Glutamatergic neuron (in vitro differentiated cells): ENCODE measurements at regions not wholly inside any gene's neighbourhood (a gene's known extent, or its start where the extent isn't known, plus 50 kb on each side); places are given as distances from the start of the nearest gene placed in this dataset.

Experiments used
- DNase-seq: peaks from one replicate; pipeline ENCODE4 v3.0.0; 2022
- H3K27ac Mint-ChIP-seq: one replicate; pipeline ENCODE4 v1.8.0; 2020; ENCODE audit warnings: mild to moderate bottlenecking, mixed read lengths, inconsistent platforms; ENCODE audit not compliant: unreplicated experiment
- H3K27me3 Mint-ChIP-seq: one replicate; pipeline ENCODE4 v1.8.0; 2020; ENCODE audit warnings: mild to moderate bottlenecking, moderate library complexity, mixed read lengths, inconsistent platforms; ENCODE audit not compliant: unreplicated experiment
- H3K36me3 Mint-ChIP-seq: one replicate; pipeline ENCODE4 v1.8.0; 2020; ENCODE audit warnings: mild to moderate bottlenecking, mixed read lengths, inconsistent platforms; ENCODE audit not compliant: unreplicated experiment
- H3K4me1 Mint-ChIP-seq: one replicate; pipeline ENCODE4 v1.8.0; 2020; ENCODE audit warnings: mild to moderate bottlenecking, low read depth, mixed read lengths, inconsistent platforms; ENCODE audit not compliant: unreplicated experiment
- H3K4me3 Mint-ChIP-seq: one replicate; pipeline ENCODE4 v1.8.0; 2020; ENCODE audit warnings: mild to moderate bottlenecking, mixed read lengths, inconsistent platforms; ENCODE audit not compliant: unreplicated experiment
- H3K9me3 Mint-ChIP-seq: one replicate; pipeline ENCODE4 v1.8.0; 2020; ENCODE audit warnings: mild to moderate bottlenecking, moderate library complexity, mixed read lengths, inconsistent platforms; ENCODE audit not compliant: unreplicated experiment
- CTCF ChIP-seq: fragments of 200-600 bp; sonication (generic); IDR thresholded peaks from one replicate; pipeline ENCODE4 v1.5.0; 2021; ENCODE audit not compliant: partially characterized antibody, unreplicated experiment

- no peak overlapping the region for H3K27ac Mint-ChIP-seq
- DNase-seq, result no peak
- H3K9me3 Mint-ChIP-seq, result no peaks in the 10 kb centered on the region
- no peaks in the 10 kb centered on the region for H3K36me3 Mint-ChIP-seq
- H3K27me3 Mint-ChIP-seq, result no peaks in the 10 kb centered on the region
- peaks cover 2% of the 10 kb centered on the region for H3K4me1 Mint-ChIP-seq
- no peak overlapping the region for H3K4me3 Mint-ChIP-seq
- TF ChIP-seq CTCF, result no peak
These were observed 72.5 kb upstream of the RAB3GAP2 start for GRCh38 chr1:220344745-220345144.

- no peaks in the 10 kb centered on the region for H3K36me3 Mint-ChIP-seq
- H3K27ac Mint-ChIP-seq, result peak overlapping the region; percentile 38
- no peak for TF ChIP-seq CTCF
- H3K27me3 Mint-ChIP-seq, result no peaks in the 10 kb centered on the region
- peaks cover 2% of the 10 kb centered on the region for H3K4me1 Mint-ChIP-seq
- no peak overlapping the region for H3K4me3 Mint-ChIP-seq
- no peaks in the 10 kb centered on the region for H3K9me3 Mint-ChIP-seq
- DNase-seq, result no peak
These were observed 70.6 kb upstream of the RAB3GAP2 start for GRCh38 chr1:220342853-220343252.

GRCh38 chr1:220341126-220341525 is 68.9 kb upstream of the RAB3GAP2 start:
- DNase-seq, result no peak
- no peak for TF ChIP-seq CTCF
- H3K27ac Mint-ChIP-seq, result no peak overlapping the region
- H3K36me3 Mint-ChIP-seq, result no peaks in the 10 kb centered on the region
- no peaks in the 10 kb centered on the region for H3K9me3 Mint-ChIP-seq
- no peaks in the 10 kb centered on the region for H3K27me3 Mint-ChIP-seq
- H3K4me1 Mint-ChIP-seq, result peaks cover 5% of the 10 kb centered on the region
- H3K4me3 Mint-ChIP-seq, result no peak overlapping the region

- Mint-ChIP-seq H3K27ac (no peak overlapping the region), H3K4me3 (no peak overlapping the region), H3K27me3 (no peaks in the 10 kb centered on the region), H3K4me1 (peaks cover 5% of the 10 kb centered on the region), H3K36me3 (no peaks in the 10 kb centered on the region), H3K9me3 (no peaks in the 10 kb centered on the region)
- no peak for DNase-seq
- no peak for TF ChIP-seq CTCF
These were observed 67.3 kb upstream of the RAB3GAP2 start for GRCh38 chr1:220339581-220339980.

GRCh38 chr1:220338759-220339158 is 66.5 kb upstream of the RAB3GAP2 start:
- no peaks in the 10 kb centered on the region for H3K36me3 Mint-ChIP-seq
- peaks cover 5% of the 10 kb centered on the region for H3K4me1 Mint-ChIP-seq
- no peak for TF ChIP-seq CTCF
- no peak overlapping the region for H3K27ac Mint-ChIP-seq
- DNase-seq, result no peak
- H3K9me3 Mint-ChIP-seq, result no peaks in the 10 kb centered on the region
- H3K27me3 Mint-ChIP-seq, result no peaks in the 10 kb centered on the region
- no peak overlapping the region for H3K4me3 Mint-ChIP-seq
